DMS79 (cell line): ENCODE measurements at regions not wholly inside any gene's neighbourhood (a gene's known extent, or its start where the extent isn't known, plus 50 kb on each side); places are given as distances from the start of the nearest gene placed in this dataset.
"Not testable (repeated sequence)": the region's sequence is repeated elsewhere in the genome, so short reads cannot be mapped to it uniquely, and the experiment has no call there.

Source experiments
- DNase-seq: peaks from one replicate; lab custom pipeline; 2025; lab: John Stamatoyannopoulos, UW

DNA sequence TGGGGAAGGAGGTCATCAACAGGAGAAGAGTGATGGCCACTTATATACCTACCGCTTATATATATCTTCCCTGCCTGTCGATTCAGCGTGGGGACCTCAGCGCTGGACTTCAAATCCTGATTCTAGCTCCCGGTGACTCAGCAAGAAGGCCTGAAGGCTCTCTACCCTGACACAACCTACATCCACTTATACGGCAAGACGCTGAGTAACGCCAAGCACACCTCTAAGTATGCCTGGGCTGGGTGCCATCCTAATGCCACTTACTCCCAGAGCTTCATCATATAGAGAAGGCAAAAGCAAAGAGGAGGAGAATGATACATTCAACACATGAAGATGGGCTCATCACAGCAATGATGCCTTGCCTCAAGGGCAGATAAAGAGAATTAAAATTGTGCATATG, 198.3 kb downstream of the CHIC2 start:
- no peak for DNase-seq

DNA sequence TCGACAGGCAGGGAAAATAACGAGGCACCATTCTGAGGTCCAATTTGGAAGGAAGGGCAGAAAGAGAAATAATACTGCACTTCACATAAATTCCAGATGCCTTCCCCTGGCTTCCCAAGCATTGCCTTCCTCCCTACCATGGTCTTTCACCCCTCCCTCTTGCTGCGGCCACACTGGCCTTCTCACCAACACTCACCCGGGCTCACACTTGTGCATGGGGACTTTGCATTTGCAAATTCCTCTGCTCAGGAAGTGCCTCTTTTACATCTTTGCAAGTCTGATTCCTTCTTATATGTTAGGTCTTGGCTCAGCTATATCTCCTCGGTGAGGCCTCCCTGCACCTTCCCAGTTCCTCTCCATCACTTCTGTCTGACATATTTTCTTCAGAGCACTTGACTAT, 199.4 kb downstream of the CHIC2 start:
- no peak for DNase-seq

DNA sequence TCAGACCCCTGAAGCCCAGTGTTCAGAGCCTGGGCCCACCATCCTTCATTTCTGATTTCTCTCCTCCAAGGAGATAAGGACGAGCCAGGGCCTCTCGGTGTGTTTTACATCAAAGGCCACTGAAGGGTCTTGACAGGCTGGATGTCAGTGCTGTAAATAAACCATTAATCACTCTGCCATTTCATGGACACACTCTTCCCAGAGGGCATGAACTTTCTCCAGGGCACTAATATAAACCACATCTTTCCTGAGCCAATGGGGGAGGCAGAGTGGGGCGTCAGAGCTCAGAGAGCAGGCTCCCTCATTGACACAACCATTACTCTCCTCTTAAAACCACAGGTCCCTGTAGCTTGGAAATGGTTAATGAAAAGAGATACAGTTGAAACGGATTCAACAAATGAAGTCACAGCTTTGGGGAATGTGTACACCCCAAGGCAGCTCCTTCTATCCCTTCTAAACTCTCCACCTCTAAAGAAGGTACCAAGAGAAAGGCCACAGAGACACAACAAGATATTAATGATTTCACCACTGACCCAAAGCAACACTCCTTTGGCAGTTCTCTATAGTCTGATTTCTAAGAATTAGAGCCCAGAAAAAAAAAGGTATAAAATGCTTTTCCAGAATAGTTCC, 200.6 kb downstream of the CHIC2 start:
- no peak for DNase-seq

DNA sequence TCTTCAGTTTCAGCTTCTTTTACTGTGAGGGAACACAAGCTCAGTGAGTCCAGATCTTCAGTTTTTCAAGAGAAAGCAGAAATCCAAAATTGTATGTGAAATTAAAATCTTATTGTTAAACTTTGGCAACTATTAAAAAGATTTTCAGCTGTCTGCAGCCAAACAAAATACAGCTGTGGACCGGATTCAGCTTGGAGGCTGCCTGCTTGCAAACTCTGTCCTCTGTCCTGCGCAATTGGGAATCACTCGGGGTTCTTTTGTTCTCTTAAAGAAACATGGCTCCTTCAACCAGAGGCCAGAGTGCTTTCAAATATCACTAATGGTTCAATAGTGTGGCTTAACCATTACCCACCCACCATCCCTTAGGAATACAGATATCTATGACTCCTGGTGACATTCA, 201.2 kb downstream of the CHIC2 start:
- DNase-seq, result no peak

DNA sequence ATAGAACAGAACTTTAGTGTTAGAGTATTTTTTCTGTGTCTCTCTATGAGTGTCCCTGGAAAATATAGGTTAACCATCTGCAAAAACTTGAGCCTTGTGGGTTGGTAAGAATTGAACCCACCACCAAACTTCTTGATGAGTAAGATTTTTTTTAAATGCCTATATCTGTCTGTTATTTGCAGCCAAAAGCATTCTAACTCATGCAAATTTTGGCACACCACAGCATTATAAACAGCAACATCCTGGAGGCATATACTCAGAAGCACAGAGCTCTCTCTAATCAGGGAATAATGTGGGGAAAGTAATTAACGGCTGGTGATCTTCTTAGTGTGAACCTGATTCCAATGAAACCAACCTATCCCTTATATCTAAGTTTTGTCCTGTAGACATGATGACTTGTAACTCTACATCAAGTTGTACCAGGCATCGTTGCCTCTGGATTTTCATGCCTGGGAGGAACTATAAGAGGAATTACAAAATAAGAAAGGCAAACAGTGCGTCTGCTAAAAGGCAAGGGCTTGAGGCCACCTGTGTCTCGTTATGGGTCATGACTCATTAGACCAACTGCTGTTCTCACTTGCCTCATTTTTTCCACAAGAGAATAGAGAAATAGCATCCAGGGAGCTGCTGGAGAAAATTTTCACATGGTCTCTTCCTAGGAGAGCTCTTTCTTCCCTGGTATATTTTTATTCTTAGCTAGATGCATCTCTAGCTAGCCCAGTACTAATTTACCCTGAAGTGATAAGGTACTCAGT, 202.4 kb downstream of the CHIC2 start:
- no peak for DNase-seq

DNA sequence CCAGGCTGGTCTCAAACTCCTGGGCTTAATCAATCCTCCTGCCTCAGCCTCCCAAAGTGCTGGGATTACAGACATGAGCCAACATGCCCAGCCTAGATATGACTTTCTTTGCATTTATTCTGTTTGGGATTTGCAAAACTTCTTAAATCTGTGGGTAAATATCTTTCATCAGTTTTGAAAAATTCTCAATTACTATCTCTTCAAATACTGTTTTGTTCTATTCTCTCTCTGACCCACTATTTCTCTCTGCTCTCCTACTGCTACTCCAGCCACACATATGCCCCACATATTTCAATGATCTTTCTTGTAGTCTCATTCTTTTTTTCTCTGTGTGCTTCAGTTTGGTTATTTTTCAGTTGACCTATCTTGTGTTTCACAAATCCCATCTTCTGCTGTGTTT, 205.1 kb downstream of the CHIC2 start:
- no peak for DNase-seq

DNA sequence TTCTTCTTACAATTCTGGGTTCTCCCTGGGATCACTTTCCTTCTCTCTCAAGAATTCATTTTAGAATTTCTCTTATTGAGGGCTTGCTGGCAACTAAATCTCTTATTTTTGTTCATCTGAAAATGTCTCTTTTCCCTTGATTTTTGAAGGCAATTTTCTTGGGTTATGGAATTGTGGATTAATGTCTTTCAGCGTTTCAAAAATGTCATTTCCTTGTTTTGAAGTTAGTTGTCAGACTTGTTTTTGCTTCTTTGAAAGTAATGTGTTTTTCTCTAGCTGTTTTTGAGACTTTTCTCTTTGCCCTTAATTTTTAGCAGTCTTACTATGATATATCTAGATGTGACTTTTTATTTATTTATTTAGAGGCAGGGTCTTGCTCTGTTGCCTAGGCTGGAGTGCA, 205.7 kb downstream of the CHIC2 start:
- no peak for DNase-seq

DNA sequence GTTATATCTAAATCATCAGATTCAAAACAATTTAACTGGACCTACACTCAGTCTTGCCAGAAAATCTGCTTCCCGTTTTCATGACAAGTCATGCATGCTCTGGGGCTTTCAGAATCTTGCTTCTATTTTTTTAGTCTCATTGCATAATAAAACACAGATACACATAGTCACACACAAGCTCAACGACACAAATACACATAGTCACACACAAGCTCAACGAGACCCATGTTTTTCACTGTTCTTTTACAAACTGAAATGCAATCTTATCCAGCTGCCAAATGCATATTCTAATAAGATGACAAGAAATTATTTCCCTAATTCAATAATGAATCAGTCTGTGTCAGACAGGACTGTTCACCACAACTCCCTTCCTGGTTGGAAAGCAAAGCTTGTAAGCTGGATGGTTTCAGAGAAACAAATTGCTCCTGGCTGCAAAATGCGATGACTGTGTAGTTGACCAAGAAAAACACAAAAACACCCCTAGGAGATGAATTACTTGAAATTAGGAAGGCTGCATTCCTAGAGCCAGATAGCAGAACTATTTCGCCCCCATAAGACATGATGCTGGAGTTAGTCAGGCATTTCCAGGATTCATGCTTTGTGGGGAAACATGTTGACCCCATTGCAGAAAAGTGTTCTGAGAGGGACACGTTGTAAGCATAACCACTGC, 208.7 kb downstream of the CHIC2 start:
- no peak for DNase-seq

DNA sequence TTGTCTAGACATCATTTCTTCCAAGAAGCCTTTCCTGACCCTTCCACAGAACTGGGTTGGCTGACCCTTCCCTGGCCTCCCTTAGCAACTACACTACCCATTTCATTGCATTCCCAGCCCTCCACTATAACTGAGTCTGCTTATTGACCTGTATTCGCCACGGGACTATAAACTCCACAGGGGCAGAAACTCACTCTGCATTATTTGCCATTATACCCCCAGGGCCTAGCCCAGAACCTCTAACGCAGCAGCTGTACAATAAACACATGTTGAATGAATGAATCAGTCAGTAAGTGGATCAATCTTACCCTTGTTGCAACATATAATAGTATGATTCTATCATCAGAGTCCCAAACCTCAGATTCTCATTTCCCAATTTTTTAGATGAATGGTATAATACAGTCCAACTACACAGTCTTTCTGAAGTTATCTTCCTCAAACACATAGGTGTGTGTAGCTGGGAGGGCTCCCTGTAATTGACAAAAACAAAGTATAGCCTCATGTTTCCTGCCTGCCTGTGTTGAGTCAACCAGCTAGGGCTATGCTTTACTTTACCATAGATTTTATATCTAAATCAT, 209.3 kb downstream of the CHIC2 start:
- no peak for DNase-seq

DNA sequence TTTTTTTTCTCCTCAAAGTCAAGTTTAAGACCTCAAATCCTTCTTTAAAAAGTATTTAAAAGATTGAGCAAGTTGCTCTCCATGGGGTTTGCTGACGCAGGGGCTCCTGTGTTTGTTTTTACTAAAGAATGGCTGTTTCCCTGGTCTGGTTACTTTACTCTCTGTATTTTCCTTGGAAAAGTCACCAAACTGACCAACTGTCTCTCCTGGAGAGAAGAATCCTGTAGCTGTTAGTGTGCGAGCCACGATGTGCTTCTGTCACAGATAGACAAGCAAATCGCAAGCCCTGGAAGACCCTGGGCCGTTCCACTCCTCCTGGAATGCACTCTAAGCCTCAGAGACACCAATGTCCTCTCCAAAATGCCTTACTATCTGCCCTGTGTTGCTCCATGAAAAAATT, 212.1 kb downstream of the CHIC2 start:
- DNase-seq, result no peak

DNA sequence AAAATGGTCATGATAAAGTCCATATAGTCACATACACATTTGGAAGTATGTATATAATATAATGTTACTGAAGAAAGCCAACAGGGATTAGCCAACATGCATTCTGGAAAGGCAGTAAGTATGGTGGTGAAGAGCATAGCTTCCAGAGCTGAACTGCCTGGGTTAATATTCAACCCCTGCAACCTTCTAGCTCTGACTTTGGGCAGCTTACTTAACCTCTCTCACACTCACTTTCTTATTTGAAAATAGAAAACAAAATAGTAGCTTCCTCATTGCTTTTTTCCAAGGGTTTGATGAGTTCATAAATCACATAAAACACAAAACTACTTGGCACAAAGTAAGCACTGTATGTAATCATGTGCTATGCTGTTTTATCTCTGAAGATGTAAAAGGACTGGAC, 216.4 kb downstream of the CHIC2 start:
- DNase-seq, result no peak

DNA sequence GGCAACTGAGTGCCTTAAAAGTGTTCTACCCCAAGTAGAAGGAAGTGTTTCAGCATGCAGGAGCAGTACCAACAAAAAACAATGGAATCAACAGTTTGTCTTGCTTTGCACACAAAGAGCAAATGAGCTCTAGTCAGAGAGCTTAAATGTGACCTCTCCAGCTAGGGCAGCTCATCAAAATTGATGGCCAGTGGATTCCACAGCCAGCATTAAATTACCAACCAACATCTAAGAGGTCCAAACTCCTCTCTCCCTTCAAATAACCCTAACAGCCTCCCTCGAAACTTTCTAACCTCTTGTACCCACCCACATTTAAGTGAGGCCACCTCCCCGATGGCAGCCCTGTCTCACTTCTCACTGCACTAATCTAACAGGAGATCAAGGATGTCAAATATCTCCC, 219.9 kb downstream of the CHIC2 start:
- no peak for DNase-seq

DNA sequence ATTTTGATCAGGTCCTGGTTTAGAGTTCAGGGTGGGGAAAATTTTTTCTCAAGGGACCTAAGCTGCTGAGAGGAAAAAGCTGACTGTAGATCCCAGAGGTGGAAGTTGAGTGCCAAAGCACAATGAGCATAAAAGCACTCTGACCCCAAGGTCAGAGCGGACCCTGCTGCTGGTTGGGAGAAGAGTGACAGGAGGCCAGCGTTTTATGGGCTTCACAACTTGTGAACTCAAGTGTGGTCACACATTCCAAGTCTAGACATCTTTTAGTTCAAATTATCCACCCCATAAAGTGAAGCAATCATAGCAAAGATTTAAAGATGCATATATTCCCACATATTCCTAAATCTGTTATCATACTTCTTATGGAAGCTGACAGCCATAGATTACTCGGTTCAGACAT, 220.3 kb downstream of the CHIC2 start:
- no peak for DNase-seq

DNA sequence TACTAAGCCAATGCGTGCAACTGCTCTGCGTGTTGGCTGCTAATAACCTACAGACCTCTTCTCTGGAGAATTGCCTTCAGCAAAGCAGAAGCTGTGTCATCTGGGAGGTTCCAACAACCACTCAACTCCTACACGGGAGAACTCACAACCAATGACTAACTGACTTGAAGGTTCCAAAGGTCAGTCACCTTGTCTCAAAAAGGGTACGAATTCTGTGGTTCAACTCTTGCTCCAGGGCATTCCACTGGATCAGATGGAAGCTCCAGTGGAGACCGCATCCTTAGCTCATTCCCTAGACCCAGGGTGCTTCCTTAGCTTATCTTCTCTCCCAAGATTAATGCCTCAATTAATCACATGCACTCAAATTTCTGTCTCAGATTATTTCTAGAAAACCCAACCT, 222.7 kb downstream of the CHIC2 start:
- no peak for DNase-seq

DNA sequence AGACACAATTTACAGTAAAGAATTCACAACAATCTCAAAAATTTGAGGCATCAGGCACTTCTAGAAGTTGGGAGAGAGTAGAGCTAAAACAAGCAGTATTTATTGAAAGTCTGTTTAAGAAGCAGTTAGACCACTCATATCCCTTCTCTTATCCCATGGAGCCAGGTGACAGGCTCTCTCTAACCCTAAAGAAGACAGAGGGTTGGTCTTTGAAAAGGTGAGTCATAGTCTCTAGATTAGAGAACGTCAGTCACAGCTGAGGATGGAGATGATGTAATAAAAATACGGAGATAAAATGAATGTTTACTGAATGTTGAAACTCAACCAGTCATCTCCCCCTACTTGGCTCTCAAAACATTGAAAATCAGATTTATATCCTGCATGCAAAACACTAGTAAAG, 223.8 kb downstream of the CHIC2 start:
- no peak for DNase-seq

DNA sequence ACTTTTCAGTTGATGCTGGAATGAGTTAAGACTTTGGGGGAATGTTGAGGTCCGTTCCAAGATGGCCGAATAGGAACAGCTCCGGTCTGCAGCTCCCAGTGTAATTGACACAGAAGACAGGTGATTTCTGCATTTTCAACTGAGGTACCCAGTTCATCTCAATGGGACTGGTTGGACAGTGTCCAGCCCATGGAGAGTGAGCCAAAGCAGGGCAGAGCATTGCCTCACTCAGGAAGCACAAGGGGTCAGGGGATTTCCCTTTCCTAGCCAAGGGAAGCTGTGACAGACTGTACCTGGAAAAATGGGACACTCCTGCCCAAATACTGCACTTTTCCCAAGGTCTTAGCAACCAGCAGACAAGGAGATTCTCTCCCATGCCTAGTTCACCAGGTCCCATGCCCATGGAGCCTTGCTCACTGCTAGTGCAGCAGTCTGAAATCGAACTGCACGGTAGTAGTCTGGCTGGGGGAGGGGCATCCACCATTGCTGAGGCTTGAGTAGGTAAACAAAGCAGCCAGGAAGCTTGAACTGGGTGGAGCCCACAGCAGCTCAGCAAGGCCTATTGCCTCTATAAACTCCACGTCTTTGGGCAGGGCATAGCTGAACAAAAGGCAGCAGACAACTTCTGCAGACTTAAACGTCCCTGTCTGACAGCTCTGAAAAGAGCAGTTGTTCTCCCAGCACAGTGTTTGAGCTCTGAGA, 231.0 kb downstream of the CHIC2 start:
- not testable (repeated sequence) for DNase-seq

DNA sequence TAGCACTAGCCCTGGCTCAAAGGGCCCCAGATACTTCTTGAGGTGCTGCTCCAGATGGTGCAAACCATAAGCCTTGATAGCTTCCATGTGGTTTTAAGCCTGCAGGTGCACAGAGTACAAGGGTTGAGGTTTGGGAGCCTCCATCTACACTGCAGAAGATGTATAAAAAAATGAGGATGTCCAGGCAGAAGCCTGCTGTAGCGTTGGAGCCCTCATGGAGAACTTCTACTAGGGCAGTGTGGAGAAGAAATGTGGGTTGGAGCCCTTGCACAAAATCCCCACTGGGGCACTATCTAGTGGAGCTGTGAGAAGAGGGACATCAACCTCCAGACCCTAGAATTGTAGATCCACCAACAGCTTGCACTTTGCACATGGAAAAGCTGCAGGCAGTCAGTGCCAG, 231.9 kb downstream of the CHIC2 start:
- no peak for DNase-seq

DNA sequence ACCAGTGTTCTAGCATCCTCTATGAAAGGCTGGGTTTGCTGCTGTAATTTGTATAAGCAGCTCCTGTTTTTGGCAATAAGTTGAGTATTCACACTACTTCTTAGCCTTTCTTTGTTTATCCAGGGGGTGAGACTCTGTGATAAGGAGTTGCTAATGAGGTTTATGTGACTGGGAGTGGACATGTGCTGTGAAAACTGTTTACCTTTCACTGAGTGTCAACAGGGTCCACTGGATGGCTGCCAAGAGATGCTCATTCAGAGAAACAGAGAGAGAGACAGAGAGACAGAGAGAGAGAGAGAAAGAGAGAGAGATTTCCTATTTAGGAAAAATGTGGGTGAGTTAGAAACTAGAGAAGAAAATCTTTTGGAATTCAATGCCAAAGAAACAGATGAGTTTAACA, 233.9 kb downstream of the CHIC2 start:
- no peak for DNase-seq

DNA sequence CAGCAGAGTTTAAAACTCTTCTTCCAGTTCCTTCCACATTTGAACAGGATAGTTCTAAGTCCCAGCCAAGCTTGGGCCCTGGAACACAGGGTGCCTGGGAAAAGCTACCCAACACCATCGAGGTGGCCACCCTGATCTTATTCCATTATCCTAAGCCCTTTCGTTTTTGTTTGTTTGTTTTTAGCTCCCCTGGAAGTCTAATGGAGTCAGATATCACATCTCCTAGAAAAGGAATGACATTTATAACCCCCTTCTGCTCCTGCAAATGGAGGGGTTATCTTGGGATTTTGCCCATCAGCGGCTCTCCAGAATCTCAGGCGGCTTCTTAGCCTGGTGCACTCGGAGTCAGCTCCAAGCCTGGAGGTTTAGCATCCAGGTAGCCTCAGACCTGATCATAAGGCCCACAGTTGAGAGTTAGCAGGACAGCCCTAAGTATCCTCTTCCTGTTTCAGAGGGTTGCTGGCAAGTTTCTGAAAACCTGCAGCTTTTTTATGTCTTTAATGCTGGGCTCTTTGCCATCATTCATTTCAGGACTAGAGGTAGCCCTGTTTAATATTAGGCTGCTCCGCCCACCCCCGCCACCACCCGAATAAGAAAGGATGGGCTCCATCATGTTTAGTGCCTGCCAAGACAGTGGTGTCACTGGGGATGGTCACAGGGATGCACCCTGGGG, 230.0 kb upstream of the LNX1 start:
- no peak for DNase-seq

DNA sequence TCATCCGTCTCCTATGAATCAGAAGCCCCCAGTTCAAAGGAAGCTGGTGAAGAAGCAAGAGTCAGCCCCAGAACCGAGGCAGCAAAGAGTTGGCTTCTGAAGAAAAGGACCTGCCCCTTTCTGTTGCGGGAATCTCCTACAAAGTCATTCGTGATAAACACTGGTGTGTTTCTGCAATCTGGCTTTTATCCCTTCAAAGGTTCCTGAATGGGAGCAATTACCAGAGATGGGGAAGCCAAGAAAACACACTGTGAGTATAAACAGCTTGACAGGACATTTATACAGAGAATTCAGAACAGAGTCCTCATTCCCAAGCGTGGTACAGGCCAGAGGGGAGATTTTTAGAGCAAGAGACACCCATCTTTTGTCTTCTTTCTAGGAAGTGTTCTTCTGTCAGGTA, 226.8 kb upstream of the LNX1 start:
- DNase-seq, result no peak

DNA sequence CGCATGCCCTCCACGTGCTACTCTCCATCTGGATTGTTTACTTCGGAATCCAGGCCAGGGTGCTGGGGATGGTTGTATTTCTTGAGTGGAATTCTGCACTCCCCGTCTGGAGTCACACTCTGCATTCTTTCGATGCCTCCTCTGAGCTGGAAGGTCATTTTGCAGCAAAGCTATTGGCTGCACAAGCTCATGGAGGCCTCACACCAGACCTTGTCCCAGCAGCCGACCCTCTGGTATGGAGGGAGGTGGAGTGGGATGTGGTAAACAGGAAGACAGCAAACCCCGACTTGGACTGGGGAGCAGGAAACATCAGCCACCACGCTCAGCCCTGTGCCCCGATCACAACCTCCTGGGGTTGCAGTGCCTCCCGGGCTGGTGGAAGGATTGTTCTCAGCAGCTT, 225.3 kb upstream of the LNX1 start:
- DNase-seq, result no peak

DNA sequence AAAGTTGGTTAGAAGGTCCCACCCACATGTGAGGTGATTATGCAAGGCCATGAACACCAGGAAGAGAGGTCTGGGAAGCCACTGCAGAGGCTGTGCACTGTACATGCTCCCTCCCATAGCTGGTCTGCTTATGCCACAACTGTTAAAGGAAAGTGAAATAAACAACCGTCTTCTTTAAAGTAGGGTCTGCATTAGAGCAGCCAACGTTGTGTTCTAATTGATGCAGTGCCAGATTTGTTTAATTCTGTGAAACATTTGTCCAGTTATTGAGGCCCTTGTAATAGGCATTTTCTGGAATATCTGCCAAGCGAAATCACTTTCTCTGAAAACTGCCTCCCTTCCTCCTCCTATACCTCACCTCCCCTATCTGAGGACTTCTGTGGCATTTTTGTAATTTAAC, 224.0 kb upstream of the LNX1 start:
- DNase-seq, result no peak
